ENCODE measurements at regions not wholly inside any gene's neighbourhood (a gene's known extent, or its start where the extent isn't known, plus 50 kb on each side); places are given as distances from the start of the nearest gene placed in this dataset.

DNA sequence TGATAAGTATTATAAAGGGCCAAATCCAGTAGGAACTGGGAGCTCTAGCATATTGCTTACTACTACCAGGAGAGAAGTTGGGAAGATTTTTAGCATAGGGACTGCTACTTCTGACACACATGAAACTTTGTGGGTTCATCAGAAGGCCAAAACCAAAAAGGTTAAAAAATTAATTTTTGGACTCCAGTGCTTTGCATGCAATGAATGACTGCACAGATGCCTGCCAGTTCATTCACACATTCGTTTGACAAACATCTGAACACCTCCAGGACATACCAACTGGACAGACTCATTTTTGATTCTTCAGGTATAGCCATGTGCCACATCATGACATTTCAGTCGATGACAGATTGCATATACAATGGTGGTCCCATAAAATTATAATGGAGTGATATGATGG is 79.8 kb downstream of the MID1IP1 start:
- TF ChIP-seq, protein P1, sequence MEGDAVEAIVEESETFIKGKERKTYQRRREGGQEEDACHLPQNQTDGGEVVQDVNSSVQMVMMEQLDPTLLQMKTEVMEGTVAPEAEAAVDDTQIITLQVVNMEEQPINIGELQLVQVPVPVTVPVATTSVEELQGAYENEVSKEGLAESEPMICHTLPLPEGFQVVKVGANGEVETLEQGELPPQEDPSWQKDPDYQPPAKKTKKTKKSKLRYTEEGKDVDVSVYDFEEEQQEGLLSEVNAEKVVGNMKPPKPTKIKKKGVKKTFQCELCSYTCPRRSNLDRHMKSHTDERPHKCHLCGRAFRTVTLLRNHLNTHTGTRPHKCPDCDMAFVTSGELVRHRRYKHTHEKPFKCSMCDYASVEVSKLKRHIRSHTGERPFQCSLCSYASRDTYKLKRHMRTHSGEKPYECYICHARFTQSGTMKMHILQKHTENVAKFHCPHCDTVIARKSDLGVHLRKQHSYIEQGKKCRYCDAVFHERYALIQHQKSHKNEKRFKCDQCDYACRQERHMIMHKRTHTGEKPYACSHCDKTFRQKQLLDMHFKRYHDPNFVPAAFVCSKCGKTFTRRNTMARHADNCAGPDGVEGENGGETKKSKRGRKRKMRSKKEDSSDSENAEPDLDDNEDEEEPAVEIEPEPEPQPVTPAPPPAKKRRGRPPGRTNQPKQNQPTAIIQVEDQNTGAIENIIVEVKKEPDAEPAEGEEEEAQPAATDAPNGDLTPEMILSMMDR (IDR thresholded peaks at IDR 0.05; ENCODE audit: insufficient read depth in 1 of 2, low read depth in 1 of 2, low read length in 1 of 2, severe bottlenecking in 1 of 2, unreplicated experiment in 1 of 2) = no peak
- Mint-ChIP-seq H3K27me3 (ENCODE audit: insufficient read depth, unreplicated experiment) (no peaks in the 10 kb centered on the region), H3K4me3 (ENCODE audit: unreplicated experiment) (no peak overlapping the region), H3K36me3 (ENCODE audit: insufficient read depth, unreplicated experiment) (no peaks in the 10 kb centered on the region), H3K27ac (ENCODE audit: unreplicated experiment) (no peak overlapping the region), H3K4me1 (ENCODE audit: low read depth, unreplicated experiment) (no peaks in the 10 kb centered on the region), H3K9me3 (ENCODE audit: unreplicated experiment) (no peaks in the 10 kb centered on the region)
- BruUV-seq (replicated peaks) = no TSS peak
- DNase-seq = no peak
- Histone ChIP-seq H3K4me3 (ENCODE audit: low read depth, low read length) (no peak overlapping the region), H3K27me3 (replicated peaks; ENCODE audit: control insufficient read depth, insufficient read depth, low read length) (no peaks in the 10 kb centered on the region), H3K36me3 (ENCODE audit: control insufficient read depth, insufficient read depth, low read length) (no peaks in the 10 kb centered on the region), H3K4me1 (no peaks in the 10 kb centered on the region), H3K9me3 (no peaks in the 10 kb centered on the region)
- intact Hi-C loops (cut with micrococcal nuclease; ENCODE audit: unreplicated experiment) = loop anchor here (10.0 kb wide), 1 partner anchor 66 kb away; no protein-coding TSS in a partner anchor
- POLR2A ChIA-PET = no interaction called here
- CTCF ChIA-PET = interaction anchor here (0.6 kb wide), 1 partner anchor 257 kb away, joined by 6 read pairs; no protein-coding TSS in a partner anchor

DNA sequence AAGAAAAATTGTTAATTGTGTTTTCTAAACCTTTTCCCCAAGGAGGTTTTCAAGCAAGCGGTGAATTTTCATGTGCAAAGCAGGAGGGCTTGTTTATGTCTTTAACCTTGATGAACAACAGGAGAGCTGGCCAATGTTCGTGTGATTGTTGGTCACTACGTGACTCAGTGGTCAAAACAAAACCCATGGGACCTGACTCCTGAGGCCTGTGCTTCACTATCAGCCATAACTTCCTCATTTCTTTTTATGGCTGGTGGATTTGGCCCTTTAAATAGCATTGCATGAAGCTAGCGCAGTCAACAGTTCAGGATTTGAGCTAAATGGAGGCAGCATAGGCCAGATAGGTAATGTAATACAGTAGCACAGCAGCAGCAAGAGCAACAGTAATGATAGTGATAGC is 80.5 kb downstream of the MID1IP1 start:
- no peaks in the 10 kb centered on the region for H3K9me3 Mint-ChIP-seq (ENCODE audit: unreplicated experiment)
- ChIA-PET CTCF (no interaction called here), POLR2A (no interaction called here)
- TF ChIP-seq, protein P1 (IDR thresholded peaks at IDR 0.05; ENCODE audit: insufficient read depth in 1 of 2, low read depth in 1 of 2, low read length in 1 of 2, severe bottlenecking in 1 of 2, unreplicated experiment in 1 of 2) = no peak
- Histone ChIP-seq H3K27me3 (replicated peaks; ENCODE audit: control insufficient read depth, insufficient read depth, low read length) (no peaks in the 10 kb centered on the region), H3K4me3 (ENCODE audit: low read depth, low read length) (no peak overlapping the region), H3K9me3 (no peaks in the 10 kb centered on the region), H3K4me1 (no peaks in the 10 kb centered on the region), H3K36me3 (ENCODE audit: control insufficient read depth, insufficient read depth, low read length) (no peaks in the 10 kb centered on the region)
- no peaks in the 10 kb centered on the region for H3K36me3 Mint-ChIP-seq (ENCODE audit: insufficient read depth, unreplicated experiment)
- no peak overlapping the region for H3K4me3 Mint-ChIP-seq (ENCODE audit: unreplicated experiment)
- intact Hi-C loops (cut with micrococcal nuclease; ENCODE audit: unreplicated experiment) = loop anchor here (10.0 kb wide), 1 partner anchor 67 kb away; no protein-coding TSS in a partner anchor
- H3K27ac Mint-ChIP-seq (ENCODE audit: unreplicated experiment) = no peak overlapping the region
- H3K27me3 Mint-ChIP-seq (ENCODE audit: insufficient read depth, unreplicated experiment) = no peaks in the 10 kb centered on the region
- DNase-seq = no peak
- no peaks in the 10 kb centered on the region for H3K4me1 Mint-ChIP-seq (ENCODE audit: low read depth, unreplicated experiment)
- no TSS peak for BruUV-seq (replicated peaks)

DNA sequence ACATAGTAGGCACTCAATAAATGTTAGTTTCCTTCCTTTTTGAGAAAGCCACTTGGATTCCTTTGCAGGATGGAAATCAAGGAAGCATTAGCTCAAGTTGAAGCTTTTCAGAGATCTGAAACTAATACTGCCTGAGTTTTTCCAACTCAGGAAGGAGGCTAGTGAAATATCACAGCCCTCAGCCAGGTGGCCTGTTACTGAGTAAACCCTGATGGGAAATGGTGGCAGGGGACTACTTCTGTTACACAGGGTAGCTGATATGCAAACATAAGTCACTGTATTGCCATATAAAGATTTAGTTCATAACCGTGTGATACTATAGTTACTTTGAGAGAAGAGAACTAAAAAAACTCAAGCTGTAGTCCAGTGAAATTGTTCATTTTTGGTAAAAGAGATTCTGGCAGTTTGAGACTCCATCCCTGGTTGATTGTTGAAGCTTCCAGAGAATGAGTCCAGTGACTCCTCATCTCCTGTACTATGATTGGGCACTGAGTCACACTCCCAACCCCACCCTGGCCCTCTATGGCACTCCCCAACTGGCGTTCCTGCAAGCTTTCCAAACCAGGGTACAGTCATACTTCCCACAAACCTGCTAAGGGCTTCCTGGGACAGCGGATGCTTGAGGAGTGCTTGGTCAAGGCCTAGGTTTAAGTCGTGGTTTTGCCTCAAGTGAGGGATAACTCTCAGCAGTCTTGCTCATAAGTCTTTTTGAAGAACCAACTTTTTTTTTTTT is 81.8 kb downstream of the MID1IP1 start:
- no peaks in the 10 kb centered on the region for H3K36me3 Mint-ChIP-seq (ENCODE audit: insufficient read depth, unreplicated experiment)
- no peak overlapping the region for H3K27ac Mint-ChIP-seq (ENCODE audit: unreplicated experiment)
- no peak overlapping the region for H3K4me3 Mint-ChIP-seq (ENCODE audit: unreplicated experiment)
- H3K4me1 ChIP-seq = no peaks in the 10 kb centered on the region
- no peak overlapping the region for H3K4me3 ChIP-seq (ENCODE audit: low read depth, low read length)
- POLR2A ChIA-PET = no interaction called here
- H3K27me3 Mint-ChIP-seq (ENCODE audit: insufficient read depth, unreplicated experiment) = no peaks in the 10 kb centered on the region
- no peaks in the 10 kb centered on the region for H3K36me3 ChIP-seq (ENCODE audit: control insufficient read depth, insufficient read depth, low read length)
- no peaks in the 10 kb centered on the region for H3K27me3 ChIP-seq (replicated peaks; ENCODE audit: control insufficient read depth, insufficient read depth, low read length)
- no peak for DNase-seq
- intact Hi-C loops (cut with micrococcal nuclease; ENCODE audit: unreplicated experiment) = loop anchor here (10.0 kb wide), 1 partner anchor 68 kb away; no protein-coding TSS in a partner anchor
- CTCF ChIA-PET = no interaction called here
- TF ChIP-seq, protein P1 (IDR thresholded peaks at IDR 0.05; ENCODE audit: insufficient read depth in 1 of 2, low read depth in 1 of 2, low read length in 1 of 2, severe bottlenecking in 1 of 2, unreplicated experiment in 1 of 2) = no peak
- H3K9me3 ChIP-seq = no peaks in the 10 kb centered on the region
- H3K9me3 Mint-ChIP-seq (ENCODE audit: unreplicated experiment) = no peaks in the 10 kb centered on the region
- no peaks in the 10 kb centered on the region for H3K4me1 Mint-ChIP-seq (ENCODE audit: low read depth, unreplicated experiment)
- no TSS peak for BruUV-seq (replicated peaks)

Data from Caco-2 (cell line).